SK-N-MC (cell line): ENCODE measurements at regions not wholly inside any gene's neighbourhood (a gene's known extent, or its start where the extent isn't known, plus 50 kb on each side); places are given as distances from the start of the nearest gene placed in this dataset.

Experiments
- EZH2 ChIP-seq: fragments of 200-600 bp; sonication (generic); IDR thresholded peaks from one replicate; pipeline ENCODE4 v1.6.1; 2017; ENCODE audit warnings: antibody characterized with exemption
- POLR2AphosphoS5 ChIP-seq: IDR thresholded peaks from 2 replicates; pipeline ENCODE4 v1.6.1; 2012; ENCODE audit warnings: mild to moderate bottlenecking, low read depth, low read length, borderline replicate concordance

DNA sequence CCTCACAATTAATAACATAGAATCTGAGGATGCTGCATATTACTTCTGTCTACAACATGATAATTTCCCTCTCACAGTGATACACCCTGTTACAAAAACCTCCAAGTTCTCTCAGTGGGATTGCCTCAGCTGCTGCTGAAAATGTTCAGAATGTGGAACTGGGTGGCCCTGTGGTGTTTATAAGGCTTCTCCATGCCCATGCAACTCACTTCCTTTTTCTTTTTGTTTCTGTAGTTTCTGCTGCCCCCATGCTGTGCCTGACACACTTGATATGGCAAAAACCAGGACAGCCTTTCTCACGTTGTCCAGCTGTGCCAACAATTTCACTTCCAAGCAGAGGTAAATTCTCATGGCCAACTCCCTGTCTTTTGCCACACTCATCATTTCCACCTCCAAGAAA, 206.2 kb downstream of the RPIA start:
- no peak for TF ChIP-seq EZH2
- no peak for TF ChIP-seq POLR2AphosphoS5
